Skeletal muscle cell (primary cell): ENCODE measurements at regions not wholly inside any gene's neighbourhood (a gene's known extent, or its start where the extent isn't known, plus 50 kb on each side); places are given as distances from the start of the nearest gene placed in this dataset.

Source experiments
- DNase-seq: peaks from one replicate; pipeline ENCODE4 v3.0.0-alpha.2; 2010; ENCODE audit warnings: low read depth
- H3K4me3 ChIP-seq: 2 replicates; pipeline ENCODE4 v1.5.1; 2011; ENCODE audit warnings: low read depth, mild to moderate bottlenecking, control low read depth, low read length, moderate library complexity

DNA sequence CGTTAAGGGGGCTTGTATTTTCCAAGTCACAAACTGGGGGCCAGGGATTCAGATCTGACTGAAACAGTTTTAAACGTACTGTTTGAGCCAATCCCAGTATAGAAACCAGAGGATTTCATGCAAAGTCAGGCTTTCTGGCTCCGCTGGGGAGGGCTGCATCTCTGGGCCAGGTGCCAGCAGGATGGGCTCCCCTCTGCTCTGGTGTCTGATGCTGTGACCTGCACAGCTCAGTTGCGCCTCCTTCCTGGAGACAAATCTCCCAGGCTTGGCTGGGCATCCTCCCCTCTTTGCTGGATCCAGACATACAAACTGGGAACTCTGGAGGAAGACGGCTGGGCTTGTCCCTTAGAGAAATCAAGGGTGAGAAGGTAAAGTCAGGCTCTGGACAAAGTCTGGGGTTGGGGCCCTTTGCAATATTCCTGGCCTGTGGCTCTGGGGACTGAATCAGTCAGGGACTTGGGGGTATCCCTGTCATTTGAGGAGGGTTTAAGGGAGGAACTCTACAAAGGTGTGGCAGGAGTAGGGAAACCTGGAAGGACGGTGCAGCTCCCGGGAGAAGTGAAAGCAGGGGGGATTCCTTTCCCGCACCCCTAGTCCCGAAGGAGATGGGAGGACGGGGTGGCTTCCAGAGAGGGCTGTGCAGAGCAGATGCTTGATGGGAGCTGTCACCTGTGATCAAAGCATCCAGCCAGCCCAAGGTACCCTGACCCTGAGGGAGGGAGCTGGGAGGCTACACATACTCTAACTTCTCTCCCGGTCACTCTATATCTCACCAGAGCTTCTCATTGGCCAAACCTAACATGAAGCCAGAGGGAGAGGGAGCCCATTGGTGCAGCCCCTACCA lies 114.8 kb upstream of the ATP2B2 start:
- no peak for DNase-seq
- no peak overlapping the region for H3K4me3 ChIP-seq

GRCh38 chr3:10620833-10621082 lies 115.4 kb upstream of the ATP2B2 start:
- no peak overlapping the region for H3K4me3 ChIP-seq
- DNase-seq: no peak

DNA sequence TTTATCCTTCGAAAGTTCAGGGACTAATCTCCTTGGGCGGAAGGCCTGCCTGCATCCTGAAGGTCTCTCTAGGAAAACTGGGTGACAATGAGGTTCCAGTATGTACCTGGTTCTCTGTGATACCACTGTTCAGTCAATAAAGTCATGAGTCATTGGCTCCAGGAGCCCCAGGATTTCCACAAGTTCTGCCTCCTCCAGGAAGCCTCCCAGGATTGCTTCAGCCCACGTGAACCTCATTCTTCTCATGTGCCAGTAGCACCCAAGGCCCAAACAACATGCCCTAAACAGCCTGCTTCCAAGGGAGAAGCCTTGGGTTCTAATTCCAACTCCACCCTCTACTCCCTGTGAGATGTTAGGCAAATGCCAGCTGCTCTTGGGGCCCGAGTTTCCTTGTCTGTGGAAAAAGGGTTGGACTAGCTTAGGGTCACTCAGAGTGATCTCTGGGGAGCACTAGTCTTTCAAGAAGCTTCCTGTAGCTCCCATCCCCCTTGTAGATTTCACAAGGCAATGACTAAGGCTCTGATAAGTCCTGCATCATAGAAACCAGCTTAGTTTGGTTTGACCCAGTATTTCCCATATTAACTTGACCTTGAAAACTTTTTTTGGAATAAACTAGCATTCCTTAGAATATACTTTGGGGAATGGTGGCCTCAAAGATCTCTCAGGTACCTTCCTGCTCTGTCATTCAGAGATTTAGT lies 118.3 kb upstream of the ATP2B2 start:
- no peak for DNase-seq
- no peak overlapping the region for H3K4me3 ChIP-seq

DNA sequence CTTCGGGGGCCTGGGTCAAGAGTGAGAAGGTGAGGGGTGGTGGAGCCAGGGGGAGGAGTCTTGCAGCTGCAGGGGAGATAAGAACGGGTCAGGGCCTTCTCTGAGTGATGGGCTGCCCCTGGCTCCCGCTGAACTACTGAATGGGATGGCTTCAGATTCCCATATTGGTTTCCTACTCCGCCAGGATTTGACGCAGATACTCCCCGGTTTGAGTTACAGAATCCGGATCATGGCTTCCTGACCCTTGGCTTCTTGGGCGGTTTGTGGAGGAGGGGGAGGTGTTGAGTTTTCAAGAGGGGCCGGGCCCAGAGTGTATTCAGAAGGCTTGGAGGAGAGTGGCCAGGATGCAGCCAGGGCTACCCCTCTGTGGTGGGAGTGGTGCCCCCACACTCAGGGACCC lies 119.9 kb upstream of the ATP2B2 start:
- H3K4me3 ChIP-seq: no peak overlapping the region
- DNase-seq: no peak

- no peak overlapping the region for H3K4me3 ChIP-seq
- no peak for DNase-seq
These were observed 122.6 kb upstream of the ATP2B2 start for GRCh38 chr3:10627884-10628572.

- no peak for DNase-seq
- no peak overlapping the region for H3K4me3 ChIP-seq
These were observed 123.7 kb upstream of the ATP2B2 start for GRCh38 chr3:10628891-10629670.

DNA sequence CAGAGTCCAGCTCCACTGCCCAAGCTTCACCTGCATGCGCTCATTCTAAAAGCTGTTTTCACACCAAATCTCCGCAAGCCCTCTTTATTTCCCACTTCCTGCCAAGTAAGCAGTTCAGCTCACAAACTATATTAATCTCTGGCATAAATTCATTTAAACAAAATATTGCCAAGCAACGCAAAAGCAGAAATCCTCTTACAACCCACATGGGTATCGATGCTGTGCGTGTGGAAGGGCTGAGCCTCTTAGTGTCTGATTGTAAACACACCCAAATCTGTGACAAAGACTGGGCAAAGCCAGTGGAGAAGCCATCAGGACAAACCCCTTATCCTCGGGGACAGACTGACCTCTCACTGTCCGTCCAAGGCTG lies 124.3 kb upstream of the ATP2B2 start:
- H3K4me3 ChIP-seq: no peak overlapping the region

GRCh38 chr3:10631224-10631623 lies 125.8 kb upstream of the ATP2B2 start:
- no peak overlapping the region for H3K4me3 ChIP-seq
- no peak for DNase-seq

More for the DNA sequence above, 124.3 kb upstream of the ATP2B2 start:
- DNase-seq: no peak

DNA sequence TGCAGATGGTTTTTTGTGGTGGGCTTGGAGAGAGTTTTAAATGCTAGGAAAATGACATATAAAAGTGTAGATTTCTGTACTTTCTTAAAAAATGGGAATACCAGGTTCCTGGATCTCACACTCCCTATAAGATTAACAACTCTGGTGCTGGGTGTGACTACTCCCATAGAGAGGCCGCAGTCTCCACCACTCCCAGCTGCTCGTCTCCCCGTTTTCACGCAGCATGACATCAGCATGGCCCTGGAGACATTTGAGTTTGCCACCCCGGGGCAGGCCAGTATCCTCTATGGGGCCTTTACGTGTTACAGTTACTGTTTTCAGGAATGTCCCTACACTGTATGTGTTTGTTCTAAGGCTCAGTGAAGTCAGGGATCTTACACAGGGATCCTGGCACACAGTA lies 126.7 kb upstream of the ATP2B2 start:
- DNase-seq: no peak

DNA sequence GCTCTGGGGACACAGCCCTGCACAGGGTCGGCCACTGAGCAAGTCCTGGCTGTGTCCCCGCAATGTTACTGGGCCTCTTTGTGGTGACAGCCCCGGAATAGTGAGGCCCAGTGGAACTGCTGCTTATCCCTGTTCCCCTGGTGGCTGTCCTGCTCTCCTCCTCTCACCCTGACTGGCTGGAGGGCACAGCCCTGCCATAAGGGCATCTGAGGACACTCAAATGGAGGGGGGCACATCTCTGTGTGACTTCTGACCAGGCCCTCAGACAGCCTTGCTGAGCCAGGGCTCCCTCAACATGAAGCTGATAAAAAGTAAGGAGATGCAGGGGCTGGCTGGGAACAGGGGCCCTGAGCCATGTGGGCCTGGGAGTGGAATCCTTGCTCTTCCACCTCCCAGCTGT lies 127.4 kb upstream of the ATP2B2 start:
- DNase-seq: no peak
- H3K4me3 ChIP-seq: no peak overlapping the region

More for the DNA sequence above, 126.7 kb upstream of the ATP2B2 start:
- no peak overlapping the region for H3K4me3 ChIP-seq

DNA sequence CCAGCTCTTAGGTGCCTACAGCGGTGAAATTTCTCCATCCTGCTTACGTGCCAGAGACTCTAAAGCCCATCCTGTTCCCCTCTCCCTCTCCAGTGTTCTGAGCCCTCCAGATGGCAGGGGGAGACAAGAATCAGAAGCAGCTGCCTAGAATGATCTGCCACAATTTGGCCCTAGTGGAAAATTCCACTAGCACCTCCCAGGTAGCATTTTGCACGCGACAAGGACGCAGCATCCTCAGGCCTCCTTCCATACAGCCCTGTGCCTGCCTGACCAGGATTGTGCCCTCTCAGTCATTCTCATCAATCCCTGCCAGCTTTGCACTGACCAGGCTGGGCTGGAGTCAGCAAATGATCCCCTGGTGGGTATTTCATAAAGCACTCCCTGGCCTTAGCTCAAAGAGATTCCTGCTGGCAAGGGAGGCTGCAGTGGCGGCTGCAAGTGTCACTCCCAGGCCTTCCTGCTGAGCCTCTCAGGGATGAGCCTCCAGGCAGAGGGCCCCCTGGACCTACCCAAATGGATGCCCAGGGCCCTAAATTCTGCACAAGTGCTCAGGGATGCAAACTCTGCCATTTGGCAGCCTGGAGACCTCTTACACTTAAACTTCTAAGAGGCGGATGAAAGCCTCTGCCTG lies 130.2 kb upstream of the ATP2B2 start:
- H3K4me3 ChIP-seq: no peak overlapping the region

GRCh38 chr3:10637342-10637741 lies 132.0 kb upstream of the ATP2B2 start:
- H3K4me3 ChIP-seq: no peak overlapping the region
- DNase-seq: no peak

More for the DNA sequence above, 130.2 kb upstream of the ATP2B2 start:
- no peak for DNase-seq

DNA sequence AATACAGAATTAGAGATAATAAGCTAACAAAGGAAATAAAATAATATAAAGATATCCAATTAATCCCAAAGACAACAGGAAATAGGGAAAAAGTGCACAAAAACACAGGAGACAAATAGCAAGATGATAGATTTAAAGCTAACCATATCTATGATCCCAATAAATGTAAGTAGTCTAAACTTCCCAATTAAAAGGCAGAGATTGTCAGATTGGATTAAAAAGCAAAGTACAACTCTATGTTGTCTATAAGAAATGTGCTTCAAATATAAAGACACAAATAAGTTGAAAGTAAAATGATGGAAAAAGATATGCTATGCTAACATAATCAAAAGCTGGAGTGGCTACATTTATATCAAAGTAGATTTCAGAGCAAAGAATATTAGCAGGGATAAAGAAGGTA lies 133.1 kb upstream of the ATP2B2 start:
- no peak overlapping the region for H3K4me3 ChIP-seq
- DNase-seq: no peak

GRCh38 chr3:10641760-10642159 lies 136.4 kb upstream of the ATP2B2 start:
- no peak for DNase-seq

DNA sequence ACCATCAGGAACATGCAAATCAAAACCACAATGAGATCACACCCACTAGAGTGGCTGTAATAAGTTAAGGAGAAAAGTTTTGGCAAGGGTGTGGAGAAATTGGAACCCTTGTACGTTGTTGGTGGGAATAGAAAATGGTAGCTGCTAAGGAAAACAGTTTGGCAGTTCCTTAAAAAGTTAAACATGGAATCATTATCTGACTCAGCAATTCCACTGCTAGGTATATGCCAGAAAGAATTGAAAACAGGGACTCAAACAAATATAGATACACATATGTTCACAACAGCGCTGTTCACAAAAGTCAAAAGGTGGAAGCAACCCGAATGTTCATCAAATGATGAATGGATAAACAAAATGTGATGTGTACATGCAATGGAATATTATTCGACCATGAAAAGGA lies 138.8 kb upstream of the ATP2B2 start:
- no peak for DNase-seq

More at GRCh38 chr3:10641760-10642159, 136.4 kb upstream of the ATP2B2 start:
- no peak overlapping the region for H3K4me3 ChIP-seq

DNA sequence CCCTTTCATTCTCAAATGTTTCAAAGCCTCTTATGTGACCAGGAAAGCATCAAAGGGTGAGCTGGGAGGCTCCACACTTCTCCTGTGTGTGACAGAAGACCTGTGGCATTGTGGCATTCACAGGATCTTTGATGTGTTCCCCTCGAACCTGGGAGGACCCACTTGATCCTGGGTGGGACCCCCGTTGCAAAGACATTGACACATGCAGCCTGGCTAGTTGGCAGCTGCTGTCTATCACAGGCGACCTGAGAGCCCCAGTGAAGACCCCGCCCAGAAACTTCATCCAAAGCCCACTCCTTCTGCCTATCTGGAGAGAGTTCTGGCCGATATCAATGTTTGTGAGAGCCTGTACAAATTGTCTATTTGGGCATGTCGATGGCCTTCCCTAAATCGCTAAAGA lies 140.4 kb upstream of the ATP2B2 start:
- H3K4me3 ChIP-seq: no peak overlapping the region
- no peak for DNase-seq

More for the DNA sequence above, 138.8 kb upstream of the ATP2B2 start:
- no peak overlapping the region for H3K4me3 ChIP-seq

DNA sequence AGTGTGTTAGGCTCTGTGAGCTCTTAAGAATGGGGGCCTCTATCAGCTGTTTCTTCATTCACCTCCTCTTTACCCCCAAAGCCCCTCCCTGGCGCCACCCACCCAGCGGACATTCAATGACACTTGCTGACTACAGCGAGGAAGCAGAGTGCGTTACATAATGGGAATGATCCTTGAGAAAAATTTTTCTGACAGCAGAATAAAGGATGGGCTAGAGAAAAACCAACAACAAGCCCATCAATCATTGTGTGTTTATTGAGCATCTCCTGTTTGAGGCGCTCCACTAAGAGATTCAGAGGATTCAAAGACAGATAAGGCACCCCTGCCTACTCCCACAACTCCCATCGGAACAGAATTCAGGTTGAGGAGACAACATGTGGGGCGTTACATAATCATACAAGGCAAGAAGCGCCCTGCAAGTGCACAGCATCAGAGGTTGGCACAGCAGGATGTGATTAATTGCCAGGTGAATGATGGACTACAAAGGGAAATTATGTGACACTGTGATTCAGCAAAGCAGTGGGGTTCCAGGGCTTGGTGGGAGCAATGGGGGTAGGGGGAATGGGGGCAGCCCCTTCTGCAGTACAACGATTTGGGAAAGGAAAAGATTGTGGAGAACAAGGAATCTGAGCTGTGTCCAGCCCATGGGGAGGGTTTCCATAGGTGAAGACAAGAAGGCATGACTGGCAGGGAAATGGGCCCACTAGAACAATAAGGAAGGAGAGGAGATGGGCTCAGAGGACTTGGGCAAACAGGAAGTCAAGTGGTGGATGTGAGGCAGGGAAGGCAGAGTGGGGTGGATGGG lies 141.3 kb upstream of the ATP2B2 start:
- DNase-seq: no peak
- no peak overlapping the region for H3K4me3 ChIP-seq

DNA sequence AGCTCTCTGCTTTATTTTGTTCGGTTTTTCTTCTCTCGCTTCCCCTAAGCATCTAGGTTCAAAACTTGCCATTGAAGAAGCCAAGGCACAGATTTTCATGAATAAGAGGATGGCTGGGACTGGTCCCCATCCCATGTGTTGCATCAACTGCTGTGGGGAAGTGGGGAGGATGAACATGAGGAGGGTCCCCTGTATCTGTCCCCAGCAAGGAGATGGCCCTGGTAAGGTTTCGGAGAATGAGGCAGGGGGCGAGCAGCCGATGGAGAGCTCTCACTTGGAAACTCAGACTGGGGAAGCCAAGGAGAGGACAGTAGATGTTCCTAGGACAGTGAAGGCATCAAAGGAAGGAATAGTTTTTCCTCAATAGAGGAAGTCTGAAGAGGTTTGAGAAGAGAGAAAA lies 142.0 kb upstream of the ATP2B2 start:
- no peak for DNase-seq
- H3K4me3 ChIP-seq: no peak overlapping the region

DNA sequence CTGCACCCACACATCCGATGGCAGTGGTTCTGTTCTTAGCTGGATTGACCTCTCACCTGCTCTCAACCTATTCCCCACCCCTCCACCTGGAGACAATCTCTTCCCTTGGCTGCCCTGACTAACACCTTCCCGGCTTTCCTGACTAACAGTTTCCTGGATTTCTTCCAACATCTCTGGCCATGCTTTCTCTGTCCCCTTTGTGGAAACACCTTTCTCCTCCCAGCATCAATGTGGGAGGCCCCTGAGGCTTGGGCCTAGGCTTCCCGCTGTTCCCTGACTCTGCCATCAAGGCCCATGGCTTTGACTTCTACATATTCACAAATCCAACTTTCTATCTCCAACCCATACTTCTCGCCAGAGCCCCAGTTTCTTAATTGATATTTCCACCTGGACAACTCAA lies 142.8 kb upstream of the ATP2B2 start:
- no peak for DNase-seq
- no peak overlapping the region for H3K4me3 ChIP-seq
